ENCODE measurements at regions not wholly inside any gene's neighbourhood (a gene's known extent, or its start where the extent isn't known, plus 50 kb on each side); places are given as distances from the start of the nearest gene placed in this dataset.

DNA sequence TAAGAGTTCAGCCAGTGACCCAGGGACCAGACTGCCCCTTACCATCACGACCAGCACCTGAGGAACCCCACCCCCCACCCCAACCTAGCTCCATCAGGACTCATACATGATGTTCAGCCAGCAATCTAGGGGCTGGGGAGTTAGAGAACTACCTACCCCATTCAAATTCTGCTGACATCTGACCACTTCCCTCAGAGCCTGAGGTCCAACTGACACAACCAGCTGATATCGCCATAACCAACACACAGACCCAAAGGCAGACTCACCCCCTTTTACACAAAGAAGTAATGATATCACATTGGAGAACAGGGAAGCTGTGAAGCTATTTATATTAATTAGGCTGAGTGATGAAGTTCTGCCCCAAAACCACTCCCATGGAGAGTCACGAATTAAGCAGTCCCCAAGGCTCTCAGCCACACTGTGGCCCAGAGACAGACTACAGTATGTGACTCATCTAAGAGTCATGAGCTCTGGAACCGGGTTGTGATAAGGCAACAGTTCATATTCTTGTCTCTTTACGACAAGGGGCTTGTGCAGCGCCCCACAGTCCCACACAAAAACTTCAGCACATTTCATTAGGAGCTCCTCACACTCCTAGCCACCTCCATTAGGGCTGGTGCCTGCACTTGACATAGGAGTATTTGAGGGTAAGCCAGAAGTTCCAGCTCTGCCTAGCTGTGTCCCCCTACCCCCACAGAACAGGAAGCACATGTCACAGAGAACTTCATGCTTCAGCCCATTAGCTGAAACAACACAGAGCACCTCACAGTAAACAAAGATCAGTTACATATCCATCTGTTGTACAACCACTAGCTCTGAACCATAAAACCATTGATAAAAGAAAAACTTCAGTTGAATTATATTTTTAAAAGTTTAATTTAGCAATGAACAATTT, 184.7 kb upstream of the ZCCHC13 start:
- H3K36me3 ChIP-seq (ENCODE audit: control insufficient read depth in 1 of 2, insufficient read depth in 2 of 2, low read length in 2 of 2), result no peaks in the 10 kb centered on the region
- no peaks in the 10 kb centered on the region for H3K27me3 ChIP-seq (ENCODE audit: insufficient read depth, low read length)
- H2AFZ ChIP-seq (ENCODE audit: insufficient read depth, low read length, poor library complexity), result no peak overlapping the region
- H3K79me1 ChIP-seq (ENCODE audit: low read length), result peaks cover 7% of the 10 kb centered on the region
- no peak overlapping the region for H3K4me3 ChIP-seq (ENCODE audit: low read depth, low read length)
- H3K9me3 ChIP-seq (ENCODE audit: insufficient read depth, low read depth, low read length), result no peaks in the 10 kb centered on the region
- peak overlapping the region; percentile 90 for H3K18ac ChIP-seq (ENCODE audit: low read length)
- H4K91ac ChIP-seq (ENCODE audit: low read depth, low read length), result peak overlapping the region; percentile 93
- no peaks in the 10 kb centered on the region for H3K79me2 ChIP-seq (ENCODE audit: control insufficient read depth, insufficient read depth, low read length, poor library complexity)
- H4K12ac ChIP-seq (ENCODE audit: low read depth, low read length), result no peak overlapping the region
- no CpG with 5 or more reads among the region's 6 CpGs for WGBS (ENCODE audit: extremely low coverage, insufficient coverage, insufficient read length)
- H4K8ac ChIP-seq (ENCODE audit: low read depth, low read length), result peak overlapping the region; percentile 86
- peak; percentile 29 to 70 for DNase-seq
- no peak overlapping the region for H3K4me2 ChIP-seq (ENCODE audit: low read length)
- H3K23ac ChIP-seq (ENCODE audit: low read length), result no peak overlapping the region
- no peak overlapping the region for H3K9ac ChIP-seq (ENCODE audit: low read length)
- H2AK5ac ChIP-seq (ENCODE audit: low read length), result peak overlapping the region; percentile 85
- peak overlapping the region; percentile 84 for H2BK12ac ChIP-seq (ENCODE audit: low read length)
- H2BK120ac ChIP-seq (ENCODE audit: insufficient read depth, low read length, poor library complexity), result peak overlapping the region; percentile 97
- peak overlapping the region; percentile 97 for H2BK5ac ChIP-seq (ENCODE audit: low read depth, low read length, poor library complexity)
- peak overlapping the region; percentile 86 for H3K14ac ChIP-seq (ENCODE audit: low read length)
- peak overlapping the region; percentile 93 for H3K27ac ChIP-seq (ENCODE audit: low read depth, low read length)
- H3K4ac ChIP-seq (ENCODE audit: low read depth, low read length), result peak overlapping the region; percentile 76
- H3K4me1 ChIP-seq (ENCODE audit: control insufficient read depth in 1 of 2, insufficient read depth in 2 of 2, low read length in 2 of 2), result peaks cover 10 to 19% of the 10 kb centered on the region in 2 experiments

GRCh38 chrX:74117962-74118902, 185.7 kb upstream of the ZCCHC13 start:
- H3K79me1 ChIP-seq (ENCODE audit: low read length), result peaks cover 7% of the 10 kb centered on the region
- no peak overlapping the region for H4K12ac ChIP-seq (ENCODE audit: low read depth, low read length)
- H3K4me3 ChIP-seq (ENCODE audit: low read depth, low read length), result no peak overlapping the region
- no peak overlapping the region for H2AFZ ChIP-seq (ENCODE audit: insufficient read depth, low read length, poor library complexity)
- no peak overlapping the region for H3K18ac ChIP-seq (ENCODE audit: low read length)
- no peak overlapping the region for H3K23ac ChIP-seq (ENCODE audit: low read length)
- peak overlapping the region; percentile 93 for H4K91ac ChIP-seq (ENCODE audit: low read depth, low read length)
- H3K9ac ChIP-seq (ENCODE audit: low read length), result no peak overlapping the region
- H3K4me1 ChIP-seq (ENCODE audit: control insufficient read depth in 1 of 2, insufficient read depth in 2 of 2, low read length in 2 of 2), result peaks cover 10 to 17% of the 10 kb centered on the region in 2 experiments
- no peaks in the 10 kb centered on the region for H3K79me2 ChIP-seq (ENCODE audit: control insufficient read depth, insufficient read depth, low read length, poor library complexity)
- H3K14ac ChIP-seq (ENCODE audit: low read length), result peak overlapping the region; percentile 86
- peak overlapping the region; percentile 86 for H4K8ac ChIP-seq (ENCODE audit: low read depth, low read length)
- peak overlapping the region; percentile 76 for H3K4ac ChIP-seq (ENCODE audit: low read depth, low read length)
- no peaks in the 10 kb centered on the region for H3K36me3 ChIP-seq (ENCODE audit: control insufficient read depth in 1 of 2, insufficient read depth in 2 of 2, low read length in 2 of 2)
- no peak overlapping the region for H2AK5ac ChIP-seq (ENCODE audit: low read length)
- peak overlapping the region; percentile 93 for H3K27ac ChIP-seq (ENCODE audit: low read depth, low read length)
- peak overlapping the region; percentile 24 for H2BK12ac ChIP-seq (ENCODE audit: low read length)
- no peaks in the 10 kb centered on the region for H3K9me3 ChIP-seq (ENCODE audit: insufficient read depth, low read depth, low read length)
- DNase-seq, result peak; percentile 87 to 93
- H2BK5ac ChIP-seq (ENCODE audit: low read depth, low read length, poor library complexity), result peak overlapping the region; percentile 97
- H3K27me3 ChIP-seq (ENCODE audit: insufficient read depth, low read length), result no peaks in the 10 kb centered on the region
- WGBS (ENCODE audit: extremely low coverage, insufficient coverage, insufficient read length), result no CpG with 5 or more reads among the region's 10 CpGs
- H3K4me2 ChIP-seq (ENCODE audit: low read length), result no peak overlapping the region
- H2BK120ac ChIP-seq (ENCODE audit: insufficient read depth, low read length, poor library complexity), result peak overlapping the region; percentile 97

- no peak overlapping the region for H3K4ac ChIP-seq (ENCODE audit: low read depth, low read length)
- H2BK120ac ChIP-seq (ENCODE audit: insufficient read depth, low read length, poor library complexity), result no peak overlapping the region
- no peak overlapping the region for H3K14ac ChIP-seq (ENCODE audit: low read length)
- H2BK12ac ChIP-seq (ENCODE audit: low read length), result no peak overlapping the region
- H3K27ac ChIP-seq (ENCODE audit: low read depth, low read length), result no peak overlapping the region
- no peaks in the 10 kb centered on the region for H3K9me3 ChIP-seq (ENCODE audit: insufficient read depth, low read depth, low read length)
- H4K91ac ChIP-seq (ENCODE audit: low read depth, low read length), result no peak overlapping the region
- no peaks in the 10 kb centered on the region for H3K4me1 ChIP-seq (ENCODE audit: control insufficient read depth in 1 of 2, insufficient read depth in 2 of 2, low read length in 2 of 2)
- H3K4me3 ChIP-seq (ENCODE audit: low read depth, low read length), result no peak overlapping the region
- no peak overlapping the region for H2BK5ac ChIP-seq (ENCODE audit: low read depth, low read length, poor library complexity)
- H4K8ac ChIP-seq (ENCODE audit: low read depth, low read length), result no peak overlapping the region
- H3K79me2 ChIP-seq (ENCODE audit: control insufficient read depth, insufficient read depth, low read length, poor library complexity), result no peaks in the 10 kb centered on the region
- no peak for DNase-seq
- H2AFZ ChIP-seq (ENCODE audit: insufficient read depth, low read length, poor library complexity), result no peak overlapping the region
- H3K9ac ChIP-seq (ENCODE audit: low read length), result no peak overlapping the region
- H3K79me1 ChIP-seq (ENCODE audit: low read length), result no peaks in the 10 kb centered on the region
- H2AK5ac ChIP-seq (ENCODE audit: low read length), result no peak overlapping the region
- no peak overlapping the region for H3K18ac ChIP-seq (ENCODE audit: low read length)
- H3K36me3 ChIP-seq (ENCODE audit: control insufficient read depth in 1 of 2, insufficient read depth in 2 of 2, low read length in 2 of 2), result no peaks in the 10 kb centered on the region
- no peak overlapping the region for H3K4me2 ChIP-seq (ENCODE audit: low read length)
- no peak overlapping the region for H4K12ac ChIP-seq (ENCODE audit: low read depth, low read length)
- H3K27me3 ChIP-seq (ENCODE audit: insufficient read depth, low read length), result no peaks in the 10 kb centered on the region
- H3K23ac ChIP-seq (ENCODE audit: low read length), result no peak overlapping the region
These were observed 192.7 kb upstream of the ZCCHC13 start for GRCh38 chrX:74111245-74111644.

DNA sequence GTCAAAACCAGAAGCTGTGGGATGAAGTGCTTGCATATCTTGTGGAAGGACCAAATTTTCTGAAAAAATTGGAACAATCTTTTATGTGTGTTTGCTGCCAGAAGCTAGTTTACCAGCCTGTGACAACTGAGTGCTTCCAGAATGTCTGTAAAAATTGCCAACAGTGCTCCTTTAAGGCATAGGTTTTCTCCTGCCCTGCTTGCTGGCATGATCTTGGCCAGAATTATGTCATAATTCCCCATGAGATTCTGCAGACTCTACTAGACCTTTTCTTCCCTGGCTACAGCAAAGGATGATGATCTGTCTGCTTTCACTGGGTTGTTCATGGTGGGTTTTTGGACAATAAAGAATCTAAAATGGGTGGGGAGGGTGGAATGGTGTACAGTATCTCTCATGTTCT, 196.3 kb upstream of the ZCCHC13 start:
- Histone ChIP-seq H2AK5ac (ENCODE audit: low read length) (no peak overlapping the region), H2BK5ac (ENCODE audit: low read depth, low read length, poor library complexity) (no peak overlapping the region), H3K27me3 (ENCODE audit: insufficient read depth, low read length) (no peaks in the 10 kb centered on the region), H2BK12ac (ENCODE audit: low read length) (no peak overlapping the region), H3K4me1 (ENCODE audit: control insufficient read depth in 1 of 2, insufficient read depth in 2 of 2, low read length in 2 of 2) (no peaks in the 10 kb centered on the region), H3K4ac (ENCODE audit: low read depth, low read length) (no peak overlapping the region), H4K12ac (ENCODE audit: low read depth, low read length) (no peak overlapping the region), H3K79me1 (ENCODE audit: low read length) (no peaks in the 10 kb centered on the region), H3K14ac (ENCODE audit: low read length) (no peak overlapping the region), H3K4me2 (ENCODE audit: low read length) (no peak overlapping the region), H2AFZ (ENCODE audit: insufficient read depth, low read length, poor library complexity) (no peak overlapping the region), H3K27ac (ENCODE audit: low read depth, low read length) (no peak overlapping the region), H2BK120ac (ENCODE audit: insufficient read depth, low read length, poor library complexity) (no peak overlapping the region), H3K79me2 (ENCODE audit: control insufficient read depth, insufficient read depth, low read length, poor library complexity) (no peaks in the 10 kb centered on the region), H4K91ac (ENCODE audit: low read depth, low read length) (no peak overlapping the region), H3K9me3 (ENCODE audit: insufficient read depth, low read depth, low read length) (peaks cover 7% of the 10 kb centered on the region), H3K23ac (ENCODE audit: low read length) (no peak overlapping the region), H4K8ac (ENCODE audit: low read depth, low read length) (no peak overlapping the region), H3K18ac (ENCODE audit: low read length) (no peak overlapping the region), H3K36me3 (ENCODE audit: control insufficient read depth in 1 of 2, insufficient read depth in 2 of 2, low read length in 2 of 2) (peaks cover 4 to 8% of the 10 kb centered on the region in 2 experiments), H3K4me3 (ENCODE audit: low read depth, low read length) (no peak overlapping the region), H3K9ac (ENCODE audit: low read length) (no peak overlapping the region)
- DNase-seq, result no peak

Data from trophoblast cell (in vitro differentiated cells and primary cell).